GM23338 (cell line): ENCODE measurements at regions not wholly inside any gene's neighbourhood (a gene's known extent, or its start where the extent isn't known, plus 50 kb on each side); places are given as distances from the start of the nearest gene placed in this dataset.

ENCODE experiments used
- ATAC-seq: fragments of 200-7000 bp; cut with Tn5 transposase; 3 replicates; pipeline ENCODE4 v1.9.1; 2020
- DNase-seq: peaks from one replicate; pipeline ENCODE4 v3.0.0-alpha.2; 2015; ENCODE audit warnings: low spot score
- H2AFZ ChIP-seq: fragments of 200-600 bp; sonication (generic); 2 replicates; pipeline ENCODE4 v1.8.0; 2016; ENCODE audit warnings: antibody characterized with exemption, mild to moderate bottlenecking, moderate library complexity
- H3F3A ChIP-seq: fragments of 200-600 bp; sonication (generic); replicated peaks from 2 replicates; pipeline ENCODE4 v1.8.0; 2017; ENCODE audit warnings: antibody characterized with exemption, mixed run types, low read depth
- H3K27ac ChIP-seq: fragments of 200-600 bp; sonication (generic); 2 replicates; pipeline ENCODE4 v1.6.1; 2016; ENCODE audit warnings: low read depth
- H3K27me3 ChIP-seq: fragments of 200-600 bp; sonication (generic); 2 replicates; pipeline ENCODE4 v1.8.0; 2016; ENCODE audit warnings: mild to moderate bottlenecking, mixed run types, moderate library complexity; ENCODE audit not compliant: insufficient read depth
- H3K36me3 ChIP-seq: fragments of 200-600 bp; sonication (generic); 2 replicates; pipeline ENCODE4 v1.8.0; 2016; ENCODE audit warnings: mild to moderate bottlenecking; ENCODE audit not compliant: insufficient read depth
- H3K4me1 ChIP-seq: fragments of 200-600 bp; sonication (generic); 2 replicates; pipeline ENCODE4 v1.8.0; 2016; ENCODE audit warnings: mild to moderate bottlenecking, moderate library complexity; ENCODE audit not compliant: insufficient read depth
- H3K4me2 ChIP-seq: fragments of 200-600 bp; sonication (generic); 2 replicates; pipeline ENCODE4 v1.7.1; 2017; ENCODE audit warnings: mixed run types
- H3K4me3 ChIP-seq: fragments of 200-600 bp; sonication (generic); 2 replicates; pipeline ENCODE4 v1.6.1; 2016; ENCODE audit warnings: mixed run types
- H3K79me2 ChIP-seq: fragments of 200-600 bp; sonication (generic); replicated peaks from 2 replicates; pipeline ENCODE4 v1.8.0; 2017; ENCODE audit warnings: mild to moderate bottlenecking; ENCODE audit not compliant: insufficient read depth
- H3K9me2 ChIP-seq: fragments of 200-600 bp; sonication (generic); 2 replicates; pipeline ENCODE4 v1.8.0; 2017; ENCODE audit not compliant: insufficient read depth
- H4K20me1 ChIP-seq: fragments of 200-600 bp; sonication (generic); replicated peaks from 2 replicates; pipeline ENCODE4 v1.8.0; 2017; ENCODE audit warnings: mild to moderate bottlenecking; ENCODE audit not compliant: insufficient read depth
- H3K27ac Mint-ChIP-seq: 2 replicates; pipeline ENCODE4 v1.8.0; 2020; ENCODE audit warnings: inconsistent platforms, mild to moderate bottlenecking, moderate library complexity, mixed read lengths
- H3K27me3 Mint-ChIP-seq: 3 replicates; pipeline ENCODE4 v1.8.0; 2022; ENCODE audit warnings: low read depth, mild to moderate bottlenecking, moderate library complexity, mixed read lengths, inconsistent platforms; ENCODE audit not compliant: insufficient read depth, poor library complexity
- H3K36me3 Mint-ChIP-seq: 3 replicates; pipeline ENCODE4 v1.8.0; 2021; ENCODE audit warnings: low read depth, mild to moderate bottlenecking, inconsistent platforms, moderate library complexity, mixed read lengths
- H3K4me1 Mint-ChIP-seq: 3 replicates; pipeline ENCODE4 v1.8.0; 2020; ENCODE audit warnings: mild to moderate bottlenecking, inconsistent platforms, mixed read lengths
- H3K4me3 Mint-ChIP-seq: 3 replicates; pipeline ENCODE4 v1.8.0; 2021; ENCODE audit warnings: moderate library complexity, mild to moderate bottlenecking, inconsistent platforms, mixed read lengths
- H3K9me3 Mint-ChIP-seq: 3 replicates; pipeline ENCODE4 v1.8.0; 2020; ENCODE audit warnings: moderate library complexity, mild to moderate bottlenecking, inconsistent platforms, mixed read lengths
- CREB1 ChIP-seq: fragments of 250-450 bp; sonication (Bioruptor Pico); IDR thresholded peaks from 2 replicates; pipeline ENCODE4 v1.5.0; 2020; ENCODE audit warnings: low read depth, mild to moderate bottlenecking, moderate library complexity
- CTCF ChIP-seq, 2 experiments: fragments of 200-600 bp in 1 of 2; sonication (generic) in 1 of 2; conservative IDR thresholded peaks; 2 replicates each; pipeline versions ENCODE4 v1.5.1 to v1.6.1; 2016 to 2017; ENCODE audit warnings: antibody characterized with exemption in 2 of 2, low read depth in 2 of 2, mild to moderate bottlenecking in 2 of 2, moderate library complexity in 1 of 2
- ETS1 ChIP-seq: IDR thresholded peaks from 2 replicates; pipeline ENCODE4 v1.6.1; 2016; ENCODE audit warnings: antibody characterized with exemption
- NANOG ChIP-seq: IDR thresholded peaks from 2 replicates; pipeline ENCODE4 v1.6.1; 2016; ENCODE audit warnings: antibody characterized with exemption, borderline replicate concordance
- STAT1 ChIP-seq: IDR thresholded peaks from one replicate; pipeline ENCODE4 v1.6.1; 2016; ENCODE audit warnings: antibody characterized with exemption; ENCODE audit not compliant: unreplicated experiment

- H3K27ac Mint-ChIP-seq: no peak overlapping the region
- no peaks in the 10 kb centered on the region for H3K36me3 ChIP-seq
- peaks cover 48% of the 10 kb centered on the region for H3K4me1 Mint-ChIP-seq
- no peak for ATAC-seq
- no peaks in the 10 kb centered on the region for H3F3A ChIP-seq
- H3K27me3 ChIP-seq: no peaks in the 10 kb centered on the region
- H3K9me3 Mint-ChIP-seq: no peaks in the 10 kb centered on the region
- H2AFZ ChIP-seq: no peak overlapping the region
- no peak for TF ChIP-seq NANOG
- no peaks in the 10 kb centered on the region for H4K20me1 ChIP-seq
- H3K4me3 ChIP-seq: no peak overlapping the region
- no peak overlapping the region for H3K27ac ChIP-seq
- no peaks in the 10 kb centered on the region for H3K79me2 ChIP-seq
- no peak overlapping the region for H3K4me3 Mint-ChIP-seq
- H3K4me1 ChIP-seq: peaks cover 27% of the 10 kb centered on the region
- no peaks in the 10 kb centered on the region for H3K9me2 ChIP-seq
- no peaks in the 10 kb centered on the region for H3K36me3 Mint-ChIP-seq
- DNase-seq: no peak
- peak overlapping the region; percentile 35; the same call in 1 of the 2 replicates for H3K4me2 ChIP-seq
- H3K27me3 Mint-ChIP-seq: peaks cover 17% of the 10 kb centered on the region
These were observed 87.0 kb upstream of the RAPGEF2 start for GRCh38 chr4:159015841-159016240.

GRCh38 chr4:159016593-159017024 is 86.3 kb upstream of the RAPGEF2 start:
- no peaks in the 10 kb centered on the region for H3K79me2 ChIP-seq
- no peaks in the 10 kb centered on the region for H3K36me3 ChIP-seq
- no peaks in the 10 kb centered on the region for H3F3A ChIP-seq
- H2AFZ ChIP-seq: no peak overlapping the region
- ATAC-seq (peak; percentile 90), DNase-seq (peak; percentile 80)
- H3K36me3 Mint-ChIP-seq: no peaks in the 10 kb centered on the region
- H3K27ac ChIP-seq: no peak overlapping the region
- peaks cover 18% of the 10 kb centered on the region for H3K27me3 Mint-ChIP-seq
- H3K4me2 ChIP-seq: peak overlapping the region; percentile 35; the same call in 1 of the 2 replicates
- peak overlapping the region; percentile 44; the same call in 2 of the 3 replicates for H3K4me3 Mint-ChIP-seq
- H3K4me1 ChIP-seq: peaks cover 32% of the 10 kb centered on the region
- peaks cover 53% of the 10 kb centered on the region for H3K4me1 Mint-ChIP-seq
- no peaks in the 10 kb centered on the region for H3K9me3 Mint-ChIP-seq
- no peaks in the 10 kb centered on the region for H3K9me2 ChIP-seq
- H3K4me3 ChIP-seq: no peak overlapping the region
- no peak overlapping the region for H3K27ac Mint-ChIP-seq
- TF ChIP-seq CTCF (conservative IDR thresholded peaks at IDR 0.05; ENCODE audit: low read depth in 2 of 2): peak; percentile 23 to 53; a peak in 2 of 4 replicates
- no peak for TF ChIP-seq STAT1
- no peak for TF ChIP-seq CREB1 (CRISPR knock-in tag)
- 0 out of 2 replicates have a peak, but pooled peaks have one; percentile 22 for TF ChIP-seq ETS1
- no peaks in the 10 kb centered on the region for H4K20me1 ChIP-seq
- H3K27me3 ChIP-seq: no peaks in the 10 kb centered on the region

- no peak overlapping the region for H3K4me3 Mint-ChIP-seq
- no peak for TF ChIP-seq ETS1
- no peak for TF ChIP-seq CTCF (conservative IDR thresholded peaks at IDR 0.05; ENCODE audit: low read depth in 2 of 2)
These were observed 85.4 kb upstream of the RAPGEF2 start for GRCh38 chr4:159017323-159018026.

More at GRCh38 chr4:159017323-159018026, 85.4 kb upstream of the RAPGEF2 start:
- no peak overlapping the region for H3K27ac ChIP-seq
- DNase-seq: no peak
- Mint-ChIP-seq H3K27ac (no peak overlapping the region), H3K9me3 (no peaks in the 10 kb centered on the region), H3K27me3 (peaks cover 18% of the 10 kb centered on the region), H3K4me1 (peaks cover 62% of the 10 kb centered on the region), H3K36me3 (no peaks in the 10 kb centered on the region)
- no peaks in the 10 kb centered on the region for H3K36me3 ChIP-seq
- H3K4me3 ChIP-seq: no peak overlapping the region
- no peaks in the 10 kb centered on the region for H3K27me3 ChIP-seq
- H4K20me1 ChIP-seq: no peaks in the 10 kb centered on the region
- no peaks in the 10 kb centered on the region; the same call in 1 of the 2 replicates for H3F3A ChIP-seq
- no peaks in the 10 kb centered on the region for H3K9me2 ChIP-seq
- H3K4me2 ChIP-seq: no peak overlapping the region
- H2AFZ ChIP-seq: no peak overlapping the region
- peaks cover 37% of the 10 kb centered on the region for H3K4me1 ChIP-seq
- no peaks in the 10 kb centered on the region for H3K79me2 ChIP-seq
- no peak for ATAC-seq
